ENCODE measurements at regions not wholly inside any gene's neighbourhood (a gene's known extent, or its start where the extent isn't known, plus 50 kb on each side); places are given as distances from the start of the nearest gene placed in this dataset.

DNA sequence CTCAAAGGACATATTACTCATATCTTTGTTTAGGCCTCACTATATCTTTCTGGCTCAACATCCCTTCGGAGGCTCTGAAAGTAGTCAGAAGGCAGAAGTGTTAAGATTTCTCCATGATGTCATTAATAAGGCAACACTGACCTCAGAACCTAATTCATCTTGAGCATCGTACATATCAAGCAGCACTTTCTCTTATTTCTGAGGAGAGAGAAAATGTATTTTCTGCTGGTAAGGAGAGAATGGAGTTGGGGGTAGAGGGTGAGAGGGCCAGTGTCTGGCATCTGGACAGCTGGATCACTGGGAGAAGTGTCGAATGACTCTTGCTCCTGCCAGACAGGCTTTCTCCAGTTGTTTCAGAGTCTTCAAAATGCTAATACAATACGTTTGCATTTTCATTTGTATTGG, 213.2 kb upstream of the PRICKLE1 start:
- no peak overlapping the region for H3K27ac Mint-ChIP-seq
- peaks cover 9% of the 10 kb centered on the region for H3K27me3 Mint-ChIP-seq (ENCODE audit: low read depth)
- H3K4me1 Mint-ChIP-seq: peaks cover 43% of the 10 kb centered on the region
- ChIA-PET CTCF (no interaction called here), POLR2A (no interaction called here)
- H3K36me3 Mint-ChIP-seq: no peaks in the 10 kb centered on the region
- no peak for DNase-seq (ENCODE audit: low spot score)
- no peak overlapping the region for H3K4me3 Mint-ChIP-seq
- ATAC-seq: no peak
- no peak for TF ChIP-seq HMGXB4 (CRISPR knock-in tag; IDR thresholded peaks at IDR 0.05)
- TF ChIP-seq, protein P1, sequence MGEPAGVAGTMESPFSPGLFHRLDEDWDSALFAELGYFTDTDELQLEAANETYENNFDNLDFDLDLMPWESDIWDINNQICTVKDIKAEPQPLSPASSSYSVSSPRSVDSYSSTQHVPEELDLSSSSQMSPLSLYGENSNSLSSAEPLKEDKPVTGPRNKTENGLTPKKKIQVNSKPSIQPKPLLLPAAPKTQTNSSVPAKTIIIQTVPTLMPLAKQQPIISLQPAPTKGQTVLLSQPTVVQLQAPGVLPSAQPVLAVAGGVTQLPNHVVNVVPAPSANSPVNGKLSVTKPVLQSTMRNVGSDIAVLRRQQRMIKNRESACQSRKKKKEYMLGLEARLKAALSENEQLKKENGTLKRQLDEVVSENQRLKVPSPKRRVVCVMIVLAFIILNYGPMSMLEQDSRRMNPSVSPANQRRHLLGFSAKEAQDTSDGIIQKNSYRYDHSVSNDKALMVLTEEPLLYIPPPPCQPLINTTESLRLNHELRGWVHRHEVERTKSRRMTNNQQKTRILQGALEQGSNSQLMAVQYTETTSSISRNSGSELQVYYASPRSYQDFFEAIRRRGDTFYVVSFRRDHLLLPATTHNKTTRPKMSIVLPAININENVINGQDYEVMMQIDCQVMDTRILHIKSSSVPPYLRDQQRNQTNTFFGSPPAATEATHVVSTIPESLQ (CRISPR knock-in tag; IDR thresholded peaks at IDR 0.05): no peak
- TF ChIP-seq NR3C1 (CRISPR knock-in tag; conservative IDR thresholded peaks at IDR 0.05; ENCODE audit: low read depth): no peak
- no peak for TF ChIP-seq CREM (CRISPR knock-in tag; IDR thresholded peaks at IDR 0.05)
- no peak for TF ChIP-seq ZNF121 (CRISPR knock-in tag; IDR thresholded peaks at IDR 0.05)
- TF ChIP-seq, protein P2, sequence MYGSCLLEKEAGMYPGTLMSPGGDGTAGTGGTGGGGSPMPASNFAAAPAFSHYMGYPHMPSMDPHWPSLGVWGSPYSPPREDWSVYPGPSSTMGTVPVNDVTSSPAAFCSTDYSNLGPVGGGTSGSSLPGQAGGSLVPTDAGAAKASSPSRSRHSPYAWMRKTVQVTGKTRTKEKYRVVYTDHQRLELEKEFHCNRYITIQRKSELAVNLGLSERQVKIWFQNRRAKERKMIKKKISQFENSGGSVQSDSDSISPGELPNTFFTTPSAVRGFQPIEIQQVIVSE (CRISPR knock-in tag; IDR thresholded peaks at IDR 0.05; ENCODE audit: borderline replicate concordance): no peak
- TF ChIP-seq ZNF281 (CRISPR knock-in tag; IDR thresholded peaks at IDR 0.05): no peak
- TF ChIP-seq ZSCAN18 (CRISPR knock-in tag; IDR thresholded peaks at IDR 0.05): no peak
- TF ChIP-seq NR2C2 (CRISPR knock-in tag; IDR thresholded peaks at IDR 0.05): no peak
- TF ChIP-seq, protein P3, sequence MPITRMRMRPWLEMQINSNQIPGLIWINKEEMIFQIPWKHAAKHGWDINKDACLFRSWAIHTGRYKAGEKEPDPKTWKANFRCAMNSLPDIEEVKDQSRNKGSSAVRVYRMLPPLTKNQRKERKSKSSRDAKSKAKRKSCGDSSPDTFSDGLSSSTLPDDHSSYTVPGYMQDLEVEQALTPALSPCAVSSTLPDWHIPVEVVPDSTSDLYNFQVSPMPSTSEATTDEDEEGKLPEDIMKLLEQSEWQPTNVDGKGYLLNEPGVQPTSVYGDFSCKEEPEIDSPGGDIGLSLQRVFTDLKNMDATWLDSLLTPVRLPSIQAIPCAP (CRISPR knock-in tag; IDR thresholded peaks at IDR 0.05): no peak
- no peak for TF ChIP-seq ZNF425 (CRISPR knock-in tag; conservative IDR thresholded peaks at IDR 0.05)
- TF ChIP-seq, protein P4, sequence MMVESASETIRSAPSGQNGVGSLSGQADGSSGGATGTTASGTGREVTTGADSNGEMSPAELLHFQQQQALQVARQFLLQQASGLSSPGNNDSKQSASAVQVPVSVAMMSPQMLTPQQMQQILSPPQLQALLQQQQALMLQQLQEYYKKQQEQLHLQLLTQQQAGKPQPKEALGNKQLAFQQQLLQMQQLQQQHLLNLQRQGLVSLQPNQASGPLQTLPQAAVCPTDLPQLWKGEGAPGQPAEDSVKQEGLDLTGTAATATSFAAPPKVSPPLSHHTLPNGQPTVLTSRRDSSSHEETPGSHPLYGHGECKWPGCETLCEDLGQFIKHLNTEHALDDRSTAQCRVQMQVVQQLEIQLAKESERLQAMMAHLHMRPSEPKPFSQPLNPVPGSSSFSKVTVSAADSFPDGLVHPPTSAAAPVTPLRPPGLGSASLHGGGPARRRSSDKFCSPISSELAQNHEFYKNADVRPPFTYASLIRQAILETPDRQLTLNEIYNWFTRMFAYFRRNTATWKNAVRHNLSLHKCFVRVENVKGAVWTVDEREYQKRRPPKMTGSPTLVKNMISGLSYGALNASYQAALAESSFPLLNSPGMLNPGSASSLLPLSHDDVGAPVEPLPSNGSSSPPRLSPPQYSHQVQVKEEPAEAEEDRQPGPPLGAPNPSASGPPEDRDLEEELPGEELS (CRISPR knock-in tag; IDR thresholded peaks at IDR 0.05): no peak
- no peak for TF ChIP-seq MXD4 (CRISPR knock-in tag; IDR thresholded peaks at IDR 0.05; ENCODE audit: borderline replicate concordance)
- TF ChIP-seq, protein P5, sequence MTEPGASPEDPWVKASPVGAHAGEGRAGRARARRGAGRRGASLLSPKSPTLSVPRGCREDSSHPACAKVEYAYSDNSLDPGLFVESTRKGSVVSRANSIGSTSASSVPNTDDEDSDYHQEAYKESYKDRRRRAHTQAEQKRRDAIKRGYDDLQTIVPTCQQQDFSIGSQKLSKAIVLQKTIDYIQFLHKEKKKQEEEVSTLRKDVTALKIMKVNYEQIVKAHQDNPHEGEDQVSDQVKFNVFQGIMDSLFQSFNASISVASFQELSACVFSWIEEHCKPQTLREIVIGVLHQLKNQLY (CRISPR knock-in tag; IDR thresholded peaks at IDR 0.05): no peak
- TF ChIP-seq NR1H2 (CRISPR knock-in tag; IDR thresholded peaks at IDR 0.05): no peak
- TF ChIP-seq NFATC4 (CRISPR knock-in tag; IDR thresholded peaks at IDR 0.05): no peak
- no peak for TF ChIP-seq SP1 (CRISPR knock-in tag; conservative IDR thresholded peaks at IDR 0.05)
- TF ChIP-seq, protein P6, sequence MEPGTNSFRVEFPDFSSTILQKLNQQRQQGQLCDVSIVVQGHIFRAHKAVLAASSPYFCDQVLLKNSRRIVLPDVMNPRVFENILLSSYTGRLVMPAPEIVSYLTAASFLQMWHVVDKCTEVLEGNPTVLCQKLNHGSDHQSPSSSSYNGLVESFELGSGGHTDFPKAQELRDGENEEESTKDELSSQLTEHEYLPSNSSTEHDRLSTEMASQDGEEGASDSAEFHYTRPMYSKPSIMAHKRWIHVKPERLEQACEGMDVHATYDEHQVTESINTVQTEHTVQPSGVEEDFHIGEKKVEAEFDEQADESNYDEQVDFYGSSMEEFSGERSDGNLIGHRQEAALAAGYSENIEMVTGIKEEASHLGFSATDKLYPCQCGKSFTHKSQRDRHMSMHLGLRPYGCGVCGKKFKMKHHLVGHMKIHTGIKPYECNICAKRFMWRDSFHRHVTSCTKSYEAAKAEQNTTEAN (CRISPR knock-in tag; IDR thresholded peaks at IDR 0.05): no peak
- TF ChIP-seq JAZF1 (CRISPR knock-in tag; IDR thresholded peaks at IDR 0.05): no peak
- H3K9me3 Mint-ChIP-seq: peaks cover 27% of the 10 kb centered on the region

All from WTC11 (cell line).